Endothelial cell of umbilical vein (primary cell): ENCODE measurements at regions not wholly inside any gene's neighbourhood (a gene's known extent, or its start where the extent isn't known, plus 50 kb on each side); places are given as distances from the start of the nearest gene placed in this dataset.

Source experiments
- BruUV-seq: library from RNA; stranded (reverse); fragments of 400-500 nt; replicated peaks from 2 replicates; lab custom pipeline; 2021; lab: Mats Ljungman, UMichigan
- CTCF ChIA-PET: fragments of 300-600, 350-600 bp; sonication (Branson Sonifier 250); formaldehyde crosslinking; loops from one replicate; lab custom pipeline; 2021; ENCODE audit warnings: antibody characterized with exemption, inconsistent platforms; lab: Charles Lee
- POLR2A ChIA-PET: fragments of 300-600, 350-600 bp; sonication (Branson Sonifier 250); formaldehyde crosslinking; loops from one replicate; lab custom pipeline; 2021; ENCODE audit warnings: antibody characterized with exemption, inconsistent platforms; lab: Charles Lee
- DNase-seq: peaks from one replicate; pipeline ENCODE4 v3.0.0-alpha.2; 2011; ENCODE audit warnings: low read depth, low spot score
- FAIRE-seq: peaks from 2 replicates; lab custom pipeline; 2011; peaks lifted over from hg19 to GRCh38; lab: Jason Lieb, UNC
- H2AFZ ChIP-seq: 2 replicates; pipeline ENCODE4 v1.6.0; 2012; ENCODE audit warnings: low read depth, low read length, control low read depth, inconsistent platforms
- H3K27ac ChIP-seq: 2 replicates; pipeline ENCODE4 v1.5.1; 2011; ENCODE audit warnings: low read depth, mild to moderate bottlenecking, control low read depth, low read length, moderate library complexity; ENCODE audit not compliant: insufficient read depth
- H3K27me3 ChIP-seq, 2 experiments: 2 replicates each; pipeline versions ENCODE4 v1.6.0 to v1.6.1; 2011; ENCODE audit warnings: low read length in 2 of 2, mixed read lengths in 1 of 2; ENCODE audit not compliant: control insufficient read depth in 2 of 2, insufficient read depth in 2 of 2
- H3K36me3 ChIP-seq, 2 experiments: 2 replicates in 1 of 2; 3 replicates in 1 of 2; pipeline ENCODE4 v1.5.1; 2011; ENCODE audit warnings: low read length in 2 of 2, mild to moderate bottlenecking in 1 of 2, moderate library complexity in 1 of 2; ENCODE audit not compliant: control insufficient read depth in 2 of 2, insufficient read depth in 2 of 2; ENCODE audit errors: extremely low read depth in 1 of 2
- H3K4me1 ChIP-seq: 3 replicates; pipeline ENCODE4 v1.5.1; 2011; ENCODE audit warnings: mild to moderate bottlenecking, low read length; ENCODE audit not compliant: control insufficient read depth, insufficient read depth; ENCODE audit errors: extremely low read depth
- H3K4me2 ChIP-seq: 2 replicates; pipeline ENCODE4 v1.6.1; 2011; ENCODE audit warnings: low read length, control low read depth, mixed read lengths; ENCODE audit not compliant: insufficient read depth
- H3K4me3 ChIP-seq, 3 experiments: fragments of 200-600 bp in 1 of 3; sonication (generic), shearing (Covaris generic) in 1 of 3; replicated peaks in 1 of 3; 2 replicates each; pipeline ENCODE4 v1.5.1; 2011 to 2016; ENCODE audit warnings: control low read depth in 3 of 3, low read length in 3 of 3, mild to moderate bottlenecking in 2 of 3, inconsistent platforms in 1 of 3, low read depth in 1 of 3, moderate library complexity in 1 of 3; ENCODE audit not compliant: insufficient read depth in 1 of 3
- H3K79me2 ChIP-seq: 2 replicates; pipeline ENCODE4 v1.6.0; 2012; ENCODE audit warnings: low read length, inconsistent platforms; ENCODE audit not compliant: control insufficient read depth, insufficient read depth
- H3K9ac ChIP-seq: replicated peaks from 2 replicates; pipeline ENCODE3; 2011; ENCODE audit warnings: low read length, control low read depth; ENCODE audit not compliant: insufficient read depth; ENCODE audit errors: extremely low read depth
- H3K9me1 ChIP-seq: replicated peaks from 3 replicates; pipeline ENCODE4 v1.6.0; 2011; ENCODE audit warnings: mild to moderate bottlenecking, low read length; ENCODE audit not compliant: control insufficient read depth, insufficient read depth; ENCODE audit errors: extremely low read depth
- H3K9me3 ChIP-seq: replicated peaks from 2 replicates; pipeline ENCODE4 v1.5.1; 2012; ENCODE audit warnings: low read length, inconsistent platforms; ENCODE audit not compliant: control insufficient read depth, insufficient read depth
- H4K20me1 ChIP-seq: replicated peaks from 2 replicates; pipeline ENCODE3; 2011; ENCODE audit warnings: mild to moderate bottlenecking, low read length; ENCODE audit not compliant: control insufficient read depth, insufficient read depth; ENCODE audit errors: extremely low read depth
- EZH2 ChIP-seq: IDR thresholded peaks from 2 replicates; pipeline ENCODE4 v1.6.1; 2012; ENCODE audit warnings: borderline replicate concordance, low read depth, mild to moderate bottlenecking, moderate library complexity, low read length, inconsistent platforms; ENCODE audit not compliant: severe bottlenecking
- FOS ChIP-seq: IDR thresholded peaks from 2 replicates; pipeline ENCODE4 v1.6.1; 2011; ENCODE audit warnings: mild to moderate bottlenecking, low read length, moderate library complexity, borderline replicate concordance; ENCODE audit not compliant: insufficient read depth
- GATA2 ChIP-seq: IDR thresholded peaks from 2 replicates; pipeline ENCODE4 v1.7.0; 2011; ENCODE audit warnings: low read depth, mild to moderate bottlenecking, moderate library complexity, mixed read lengths, low read length; ENCODE audit not compliant: insufficient read length, insufficient read depth
- JUN ChIP-seq: IDR thresholded peaks from 2 replicates; pipeline ENCODE4 v1.6.1; 2011; ENCODE audit warnings: borderline replicate concordance, low read depth; ENCODE audit not compliant: insufficient read length, insufficient read depth
- MYC ChIP-seq: IDR thresholded peaks from one replicate; pipeline ENCODE4 v1.6.1; 2011; ENCODE audit warnings: mild to moderate bottlenecking, low read depth, low read length
- POLR2A ChIP-seq: IDR thresholded peaks from 2 replicates; pipeline ENCODE4 v1.6.1; 2012; ENCODE audit warnings: low read depth, mild to moderate bottlenecking, control low read depth, low read length
- POLR2AphosphoS5 ChIP-seq: IDR thresholded peaks from 2 replicates; pipeline ENCODE4 v1.6.1; 2012; ENCODE audit warnings: low read depth, mild to moderate bottlenecking, control low read depth, low read length, moderate library complexity; ENCODE audit not compliant: insufficient read depth
- dilution Hi-C: fragments of 300-500 bp; cut with MboI; formaldehyde crosslinking; loops from one replicate; pipeline ENCODE4 v1.15.0; 2019; ENCODE audit warnings: low sequenced_read_pairs; ENCODE audit not compliant: extremely low pct_ligation_motif_present
- intact Hi-C: fragments of 100-400 bp; cut with micrococcal nuclease; formaldehyde crosslinking; loops from one replicate; pipeline ENCODE4 v1.10.0; 2022
- TF ChIP-seq, protein P1 (sequence below), 2 donors: IDR thresholded peaks; 1 replicate in 1 of 2; 2 replicates in 1 of 2; pipeline ENCODE4 v1.5.1; 2011; ENCODE audit warnings: low read length in 2 of 2, mild to moderate bottlenecking in 2 of 2, moderate library complexity in 2 of 2, control low read depth in 1 of 2, inconsistent platforms in 1 of 2, low read depth in 1 of 2; ENCODE audit not compliant: insufficient read depth in 1 of 2; ENCODE audit errors: extremely low read depth in 1 of 2
- TF ChIP-seq, protein P2 (sequence below): IDR thresholded peaks from 2 replicates; pipeline ENCODE4 v1.6.1; 2011; ENCODE audit not compliant: insufficient read depth, insufficient read length

- TF ChIP-seq POLR2AphosphoS5 = no peak
- TF ChIP-seq EZH2 = no peak
- TF ChIP-seq, protein P1, sequence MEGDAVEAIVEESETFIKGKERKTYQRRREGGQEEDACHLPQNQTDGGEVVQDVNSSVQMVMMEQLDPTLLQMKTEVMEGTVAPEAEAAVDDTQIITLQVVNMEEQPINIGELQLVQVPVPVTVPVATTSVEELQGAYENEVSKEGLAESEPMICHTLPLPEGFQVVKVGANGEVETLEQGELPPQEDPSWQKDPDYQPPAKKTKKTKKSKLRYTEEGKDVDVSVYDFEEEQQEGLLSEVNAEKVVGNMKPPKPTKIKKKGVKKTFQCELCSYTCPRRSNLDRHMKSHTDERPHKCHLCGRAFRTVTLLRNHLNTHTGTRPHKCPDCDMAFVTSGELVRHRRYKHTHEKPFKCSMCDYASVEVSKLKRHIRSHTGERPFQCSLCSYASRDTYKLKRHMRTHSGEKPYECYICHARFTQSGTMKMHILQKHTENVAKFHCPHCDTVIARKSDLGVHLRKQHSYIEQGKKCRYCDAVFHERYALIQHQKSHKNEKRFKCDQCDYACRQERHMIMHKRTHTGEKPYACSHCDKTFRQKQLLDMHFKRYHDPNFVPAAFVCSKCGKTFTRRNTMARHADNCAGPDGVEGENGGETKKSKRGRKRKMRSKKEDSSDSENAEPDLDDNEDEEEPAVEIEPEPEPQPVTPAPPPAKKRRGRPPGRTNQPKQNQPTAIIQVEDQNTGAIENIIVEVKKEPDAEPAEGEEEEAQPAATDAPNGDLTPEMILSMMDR (IDR thresholded peaks at IDR 0.05; ENCODE audit: extremely low read depth in 1 of 2, insufficient read depth in 1 of 2, low read depth in 1 of 2, low read length in 2 of 2) = no peak
- TF ChIP-seq JUN = no peak
- TF ChIP-seq GATA2 = no peak
- TF ChIP-seq POLR2A = no peak
- TF ChIP-seq, protein P2, sequence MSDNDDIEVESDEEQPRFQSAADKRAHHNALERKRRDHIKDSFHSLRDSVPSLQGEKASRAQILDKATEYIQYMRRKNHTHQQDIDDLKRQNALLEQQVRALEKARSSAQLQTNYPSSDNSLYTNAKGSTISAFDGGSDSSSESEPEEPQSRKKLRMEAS = no peak
- TF ChIP-seq FOS = no peak
- no peak for TF ChIP-seq MYC
- H3K4me3 ChIP-seq = no peak overlapping the region
- H3K9ac ChIP-seq = no peak overlapping the region
- H3K9me3 ChIP-seq = no peaks in the 10 kb centered on the region
- no peak overlapping the region for H3K4me2 ChIP-seq
- H3K9me1 ChIP-seq = no peaks in the 10 kb centered on the region
- ChIA-PET POLR2A (no interaction called here), CTCF (no interaction called here)
- no peak overlapping the region for H2AFZ ChIP-seq
- H3K27me3 ChIP-seq = no peaks in the 10 kb centered on the region
- intact Hi-C loops = no loop called here
- H4K20me1 ChIP-seq = no peaks in the 10 kb centered on the region
- no peak overlapping the region for H3K27ac ChIP-seq
- no peak for DNase-seq
- no peaks in the 10 kb centered on the region for H3K36me3 ChIP-seq
- no peaks in the 10 kb centered on the region for H3K4me1 ChIP-seq
- dilution Hi-C loops = no loop called here
- no peaks in the 10 kb centered on the region for H3K79me2 ChIP-seq
- FAIRE-seq = no peak
- no TSS peak for BruUV-seq
Observed at GRCh38 chr4:136748773-136749172, 783.5 kb downstream of the PCDH18 start.
